Neural cell (in vitro differentiated cells): ENCODE measurements at regions not wholly inside any gene's neighbourhood (a gene's known extent, or its start where the extent isn't known, plus 50 kb on each side); places are given as distances from the start of the nearest gene placed in this dataset.

Source experiments
- EP300 ChIP-seq: fragments of 450-650 bp; conservative IDR thresholded peaks from 2 replicates; pipeline ENCODE4 v1.6.1; 2014; ENCODE audit warnings: antibody characterized with exemption, mild to moderate bottlenecking, moderate library complexity; ENCODE audit not compliant: poor library complexity, severe bottlenecking
- POLR2AphosphoS5 ChIP-seq: IDR thresholded peaks from 2 replicates; pipeline ENCODE4 v1.6.1; 2012
- SMC3 ChIP-seq: fragments of 450-650 bp; conservative IDR thresholded peaks from 2 replicates; pipeline ENCODE4 v1.6.1; 2014; ENCODE audit warnings: antibody characterized with exemption, mild to moderate bottlenecking, moderate library complexity; ENCODE audit not compliant: poor library complexity
- TF ChIP-seq, protein P1 (sequence below): fragments of 450-650 bp; IDR thresholded peaks from 2 replicates; pipeline ENCODE4 v1.5.1; 2014; ENCODE audit warnings: antibody characterized with exemption, mild to moderate bottlenecking, moderate library complexity; ENCODE audit not compliant: poor library complexity, severe bottlenecking

GRCh38 chr22:49081261-49081666 lies 746.4 kb downstream of the BRD1 start:
- TF ChIP-seq EP300, result no peak
- TF ChIP-seq POLR2AphosphoS5, result no peak
- TF ChIP-seq, protein P1, sequence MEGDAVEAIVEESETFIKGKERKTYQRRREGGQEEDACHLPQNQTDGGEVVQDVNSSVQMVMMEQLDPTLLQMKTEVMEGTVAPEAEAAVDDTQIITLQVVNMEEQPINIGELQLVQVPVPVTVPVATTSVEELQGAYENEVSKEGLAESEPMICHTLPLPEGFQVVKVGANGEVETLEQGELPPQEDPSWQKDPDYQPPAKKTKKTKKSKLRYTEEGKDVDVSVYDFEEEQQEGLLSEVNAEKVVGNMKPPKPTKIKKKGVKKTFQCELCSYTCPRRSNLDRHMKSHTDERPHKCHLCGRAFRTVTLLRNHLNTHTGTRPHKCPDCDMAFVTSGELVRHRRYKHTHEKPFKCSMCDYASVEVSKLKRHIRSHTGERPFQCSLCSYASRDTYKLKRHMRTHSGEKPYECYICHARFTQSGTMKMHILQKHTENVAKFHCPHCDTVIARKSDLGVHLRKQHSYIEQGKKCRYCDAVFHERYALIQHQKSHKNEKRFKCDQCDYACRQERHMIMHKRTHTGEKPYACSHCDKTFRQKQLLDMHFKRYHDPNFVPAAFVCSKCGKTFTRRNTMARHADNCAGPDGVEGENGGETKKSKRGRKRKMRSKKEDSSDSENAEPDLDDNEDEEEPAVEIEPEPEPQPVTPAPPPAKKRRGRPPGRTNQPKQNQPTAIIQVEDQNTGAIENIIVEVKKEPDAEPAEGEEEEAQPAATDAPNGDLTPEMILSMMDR, result no peak
- no peak for TF ChIP-seq SMC3
